MCF 10A (cell line): ENCODE measurements at regions not wholly inside any gene's neighbourhood (a gene's known extent, or its start where the extent isn't known, plus 50 kb on each side); places are given as distances from the start of the nearest gene placed in this dataset.

Source experiments
- BruUV-seq: library from RNA; stranded (reverse); fragments of 400-500 nt; replicated peaks from 2 replicates; lab custom pipeline; 2021; lab: Mats Ljungman, UMichigan
- CTCF ChIA-PET: fragments of 300-600 bp; sonication (Branson Sonifier 250); formaldehyde crosslinking; extraction: SDS; loops from one replicate; lab custom pipeline; 2021; ENCODE audit warnings: antibody characterized with exemption, inconsistent platforms; lab: Yijun Ruan, JAX
- POLR2A ChIA-PET: fragments of 300-600, 350-650 bp; sonication (Branson Sonifier 250); formaldehyde crosslinking; extraction: SDS; loops from one replicate; lab custom pipeline; 2020; ENCODE audit warnings: antibody characterized with exemption, inconsistent platforms; lab: Yijun Ruan, JAX
- DNase-seq: peaks from one replicate; pipeline ENCODE4 v3.0.0-alpha.2; 2018; ENCODE audit not compliant: unreplicated experiment
- H3K27ac Mint-ChIP-seq: one replicate; pipeline ENCODE4 v1.8.0; 2022; ENCODE audit warnings: mild to moderate bottlenecking, low read depth, mixed read lengths; ENCODE audit not compliant: unreplicated experiment
- H3K27me3 Mint-ChIP-seq: one replicate; pipeline ENCODE4 v1.8.0; 2022; ENCODE audit warnings: mixed read lengths; ENCODE audit not compliant: insufficient read depth, unreplicated experiment
- H3K36me3 Mint-ChIP-seq: one replicate; pipeline ENCODE4 v1.8.0; 2022; ENCODE audit warnings: mild to moderate bottlenecking, moderate library complexity, mixed read lengths; ENCODE audit not compliant: insufficient read depth, unreplicated experiment
- H3K4me1 Mint-ChIP-seq: one replicate; pipeline ENCODE4 v1.8.0; 2022; ENCODE audit warnings: mixed read lengths; ENCODE audit not compliant: insufficient read depth, unreplicated experiment
- H3K4me3 Mint-ChIP-seq: one replicate; pipeline ENCODE4 v1.8.0; 2022; ENCODE audit warnings: mild to moderate bottlenecking, moderate library complexity, mixed read lengths; ENCODE audit not compliant: unreplicated experiment
- H3K9me3 Mint-ChIP-seq: one replicate; pipeline ENCODE4 v1.8.0; 2022; ENCODE audit warnings: mixed read lengths; ENCODE audit not compliant: unreplicated experiment
- intact Hi-C: fragments of 100-400 bp; cut with micrococcal nuclease; formaldehyde crosslinking; loops from 2 replicates; pipeline ENCODE4 v1.14.1; 2022
- TF ChIP-seq, protein P1 (sequence below): fragments of 200-600 bp; IDR thresholded peaks from one replicate; pipeline ENCODE4 v1.8.0; 2022; ENCODE audit warnings: antibody characterized with exemption, mild to moderate bottlenecking; ENCODE audit not compliant: unreplicated experiment

- H3K36me3 Mint-ChIP-seq = no peaks in the 10 kb centered on the region
- no peaks in the 10 kb centered on the region for H3K4me1 Mint-ChIP-seq
- DNase-seq = no peak
- no TSS peak for BruUV-seq
- intact Hi-C loops = no loop called here
- POLR2A ChIA-PET = no interaction called here
- TF ChIP-seq, protein P1, sequence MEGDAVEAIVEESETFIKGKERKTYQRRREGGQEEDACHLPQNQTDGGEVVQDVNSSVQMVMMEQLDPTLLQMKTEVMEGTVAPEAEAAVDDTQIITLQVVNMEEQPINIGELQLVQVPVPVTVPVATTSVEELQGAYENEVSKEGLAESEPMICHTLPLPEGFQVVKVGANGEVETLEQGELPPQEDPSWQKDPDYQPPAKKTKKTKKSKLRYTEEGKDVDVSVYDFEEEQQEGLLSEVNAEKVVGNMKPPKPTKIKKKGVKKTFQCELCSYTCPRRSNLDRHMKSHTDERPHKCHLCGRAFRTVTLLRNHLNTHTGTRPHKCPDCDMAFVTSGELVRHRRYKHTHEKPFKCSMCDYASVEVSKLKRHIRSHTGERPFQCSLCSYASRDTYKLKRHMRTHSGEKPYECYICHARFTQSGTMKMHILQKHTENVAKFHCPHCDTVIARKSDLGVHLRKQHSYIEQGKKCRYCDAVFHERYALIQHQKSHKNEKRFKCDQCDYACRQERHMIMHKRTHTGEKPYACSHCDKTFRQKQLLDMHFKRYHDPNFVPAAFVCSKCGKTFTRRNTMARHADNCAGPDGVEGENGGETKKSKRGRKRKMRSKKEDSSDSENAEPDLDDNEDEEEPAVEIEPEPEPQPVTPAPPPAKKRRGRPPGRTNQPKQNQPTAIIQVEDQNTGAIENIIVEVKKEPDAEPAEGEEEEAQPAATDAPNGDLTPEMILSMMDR = no peak
- CTCF ChIA-PET = no interaction called here
- H3K9me3 Mint-ChIP-seq = no peaks in the 10 kb centered on the region
- no peak overlapping the region for H3K4me3 Mint-ChIP-seq
- H3K27ac Mint-ChIP-seq = no peak overlapping the region
- no peaks in the 10 kb centered on the region for H3K27me3 Mint-ChIP-seq
These were observed 526.0 kb upstream of the ADGRL4 start for GRCh38 chr1:79532555-79532954.

GRCh38 chr1:79531790-79532189 lies 525.3 kb upstream of the ADGRL4 start:
- CTCF ChIA-PET = no interaction called here
- BruUV-seq = no TSS peak

DNA sequence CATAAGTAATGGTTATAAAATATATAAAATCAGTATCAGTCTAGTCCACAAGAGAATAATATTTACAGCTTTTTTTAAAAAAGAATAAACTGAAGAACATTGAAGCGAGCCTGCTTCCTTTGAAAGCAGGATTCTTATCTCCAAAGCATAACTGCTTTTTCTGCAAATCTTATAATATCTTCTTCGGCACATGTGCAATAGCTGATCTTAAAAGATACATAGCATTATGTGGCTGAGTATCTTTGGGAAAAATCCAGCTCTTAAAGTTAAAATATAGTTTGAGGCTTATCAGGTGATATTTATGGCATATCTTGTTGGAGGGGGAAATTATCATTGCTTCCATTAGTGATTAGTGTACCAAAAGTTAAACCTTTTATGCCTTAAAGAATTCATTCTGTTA lies 523.9 kb upstream of the ADGRL4 start:
- ChIA-PET CTCF (no interaction called here), POLR2A (interaction anchor here (0.6 kb wide), 1 partner anchor 42 kb away, joined by 4 read pairs; no protein-coding TSS in a partner anchor)
- BruUV-seq = no TSS peak
- TF ChIP-seq, protein P1 = no peak
- Mint-ChIP-seq H3K4me1 (no peaks in the 10 kb centered on the region), H3K27ac (no peak overlapping the region), H3K9me3 (no peaks in the 10 kb centered on the region), H3K27me3 (no peaks in the 10 kb centered on the region), H3K36me3 (no peaks in the 10 kb centered on the region), H3K4me3 (no peak overlapping the region)
- no peak for DNase-seq
- intact Hi-C loops = no loop called here

More at GRCh38 chr1:79531790-79532189, 525.3 kb upstream of the ADGRL4 start:
- Mint-ChIP-seq H3K27me3 (no peaks in the 10 kb centered on the region), H3K4me3 (no peak overlapping the region), H3K27ac (no peak overlapping the region), H3K9me3 (no peaks in the 10 kb centered on the region), H3K36me3 (no peaks in the 10 kb centered on the region), H3K4me1 (no peaks in the 10 kb centered on the region)
- POLR2A ChIA-PET = no interaction called here
- no peak for DNase-seq
- intact Hi-C loops = no loop called here
- TF ChIP-seq, protein P1 = no peak

- DNase-seq = no peak
- intact Hi-C loops = no loop called here
- POLR2A ChIA-PET = no interaction called here
- H3K27ac Mint-ChIP-seq = no peak overlapping the region
- H3K4me3 Mint-ChIP-seq = no peak overlapping the region
- H3K36me3 Mint-ChIP-seq = no peaks in the 10 kb centered on the region
- no peaks in the 10 kb centered on the region for H3K4me1 Mint-ChIP-seq
- BruUV-seq = no TSS peak
- TF ChIP-seq, protein P1 = no peak
- no peaks in the 10 kb centered on the region for H3K9me3 Mint-ChIP-seq
- H3K27me3 Mint-ChIP-seq = no peaks in the 10 kb centered on the region
- CTCF ChIA-PET = no interaction called here
These were observed 523.5 kb upstream of the ADGRL4 start for GRCh38 chr1:79530055-79530454.
